K562 (cell line): ENCODE measurements at regions not wholly inside any gene's neighbourhood (a gene's known extent, or its start where the extent isn't known, plus 50 kb on each side); places are given as distances from the start of the nearest gene placed in this dataset.

Source experiments
- HCFC1 ChIP-seq: IDR thresholded peaks from 2 replicates; pipeline ENCODE4 v1.6.1; 2012; ENCODE audit warnings: low read depth, low read length, improper control_type of control experiment
- MYC ChIP-seq, 2 experiments: fragments of 250-450 bp in 1 of 2; sonication (Bioruptor Pico) in 1 of 2; IDR thresholded peaks; 2 replicates each; pipeline versions ENCODE4 v1.5.1 to v1.6.1; 2012 to 2021; ENCODE audit warnings: low read depth in 2 of 2, borderline replicate concordance in 1 of 2, improper control_type of control experiment in 1 of 2, low read length in 1 of 2, mild to moderate bottlenecking in 1 of 2, moderate library complexity in 1 of 2
- SMAD4 ChIP-seq: fragments of 250-450 bp; sonication (Bioruptor Pico); conservative IDR thresholded peaks from 2 replicates; pipeline ENCODE4 v1.8.0; 2021; ENCODE audit warnings: inconsistent platforms, mild to moderate bottlenecking, moderate library complexity
- XRCC5 ChIP-seq: fragments of 200-400 bp; formaldehyde crosslinking; IDR thresholded peaks from 2 replicates; pipeline ENCODE4 v1.6.1; 2017; ENCODE audit warnings: low read depth, mild to moderate bottlenecking, low read length
- ZNF175 ChIP-seq: fragments of 200-800 bp; sonication (Bioruptor generic); IDR thresholded peaks from 2 replicates; pipeline ENCODE4 v1.6.1; 2016; ENCODE audit warnings: low read depth, mild to moderate bottlenecking, missing genetic modification characterization, missing compliant biosample characterization
- ZNF311 ChIP-seq: fragments of 250-450 bp; sonication (Bioruptor Pico); IDR thresholded peaks from 2 replicates; pipeline ENCODE4 v1.4.0; 2020; ENCODE audit warnings: mild to moderate bottlenecking, moderate library complexity
- ZNF589 ChIP-seq: fragments of 200-800 bp; sonication (Bioruptor generic); IDR thresholded peaks from 2 replicates; pipeline ENCODE4 v1.6.1; 2016; ENCODE audit warnings: low read depth, missing genetic modification characterization, missing compliant biosample characterization
- TF ChIP-seq, protein P1 (sequence below): fragments of 450-650 bp; IDR thresholded peaks from 2 replicates; pipeline ENCODE4 v1.6.1; 2016; ENCODE audit warnings: mild to moderate bottlenecking, moderate library complexity
- TF ChIP-seq, protein P2 (sequence below): sonication (generic); formaldehyde crosslinking; IDR thresholded peaks from 2 replicates; pipeline ENCODE4 v1.8.1; 2023; ENCODE audit warnings: mild to moderate bottlenecking, missing genetic modification reagents
- TF ChIP-seq, protein P3 (sequence below): fragments of 250-450 bp; sonication (Bioruptor Pico); IDR thresholded peaks from 2 replicates; pipeline ENCODE4 v1.4.0; 2020; ENCODE audit warnings: mild to moderate bottlenecking, moderate library complexity, borderline replicate concordance

DNA sequence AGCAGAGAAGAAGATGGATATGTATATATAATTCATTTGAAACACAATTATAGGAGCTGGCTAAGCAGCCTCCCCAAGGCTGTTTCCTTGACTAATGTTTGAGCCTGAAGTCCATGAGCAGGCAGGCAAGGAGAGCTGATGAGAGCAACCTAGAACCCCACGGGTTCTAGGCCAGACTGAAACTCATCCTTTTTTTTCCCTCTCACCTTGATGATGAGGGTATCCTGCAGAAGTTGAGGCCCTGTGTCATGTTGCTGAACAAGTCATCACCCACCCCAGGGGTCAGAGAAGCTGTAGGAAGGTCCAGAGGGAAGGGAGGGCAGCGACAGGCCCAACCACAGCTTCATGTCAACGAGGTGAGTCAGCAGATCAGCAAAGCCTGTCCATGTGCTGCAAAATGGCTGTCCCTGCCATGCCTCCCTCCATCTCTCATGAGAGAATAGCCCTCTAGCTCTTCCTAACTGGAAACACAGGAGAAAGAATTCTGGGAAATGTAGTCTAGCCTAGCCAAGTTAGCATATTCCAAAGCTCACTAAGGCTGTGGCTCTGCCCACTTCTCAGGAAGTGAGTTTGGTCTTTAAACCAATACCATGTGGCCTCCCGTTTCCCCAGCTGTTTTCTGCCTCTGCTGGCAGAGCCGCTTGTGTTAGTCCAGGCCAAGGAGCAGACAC lies 91.3 kb upstream of the DTNBP1 start (continued):
- TF ChIP-seq, protein P1, sequence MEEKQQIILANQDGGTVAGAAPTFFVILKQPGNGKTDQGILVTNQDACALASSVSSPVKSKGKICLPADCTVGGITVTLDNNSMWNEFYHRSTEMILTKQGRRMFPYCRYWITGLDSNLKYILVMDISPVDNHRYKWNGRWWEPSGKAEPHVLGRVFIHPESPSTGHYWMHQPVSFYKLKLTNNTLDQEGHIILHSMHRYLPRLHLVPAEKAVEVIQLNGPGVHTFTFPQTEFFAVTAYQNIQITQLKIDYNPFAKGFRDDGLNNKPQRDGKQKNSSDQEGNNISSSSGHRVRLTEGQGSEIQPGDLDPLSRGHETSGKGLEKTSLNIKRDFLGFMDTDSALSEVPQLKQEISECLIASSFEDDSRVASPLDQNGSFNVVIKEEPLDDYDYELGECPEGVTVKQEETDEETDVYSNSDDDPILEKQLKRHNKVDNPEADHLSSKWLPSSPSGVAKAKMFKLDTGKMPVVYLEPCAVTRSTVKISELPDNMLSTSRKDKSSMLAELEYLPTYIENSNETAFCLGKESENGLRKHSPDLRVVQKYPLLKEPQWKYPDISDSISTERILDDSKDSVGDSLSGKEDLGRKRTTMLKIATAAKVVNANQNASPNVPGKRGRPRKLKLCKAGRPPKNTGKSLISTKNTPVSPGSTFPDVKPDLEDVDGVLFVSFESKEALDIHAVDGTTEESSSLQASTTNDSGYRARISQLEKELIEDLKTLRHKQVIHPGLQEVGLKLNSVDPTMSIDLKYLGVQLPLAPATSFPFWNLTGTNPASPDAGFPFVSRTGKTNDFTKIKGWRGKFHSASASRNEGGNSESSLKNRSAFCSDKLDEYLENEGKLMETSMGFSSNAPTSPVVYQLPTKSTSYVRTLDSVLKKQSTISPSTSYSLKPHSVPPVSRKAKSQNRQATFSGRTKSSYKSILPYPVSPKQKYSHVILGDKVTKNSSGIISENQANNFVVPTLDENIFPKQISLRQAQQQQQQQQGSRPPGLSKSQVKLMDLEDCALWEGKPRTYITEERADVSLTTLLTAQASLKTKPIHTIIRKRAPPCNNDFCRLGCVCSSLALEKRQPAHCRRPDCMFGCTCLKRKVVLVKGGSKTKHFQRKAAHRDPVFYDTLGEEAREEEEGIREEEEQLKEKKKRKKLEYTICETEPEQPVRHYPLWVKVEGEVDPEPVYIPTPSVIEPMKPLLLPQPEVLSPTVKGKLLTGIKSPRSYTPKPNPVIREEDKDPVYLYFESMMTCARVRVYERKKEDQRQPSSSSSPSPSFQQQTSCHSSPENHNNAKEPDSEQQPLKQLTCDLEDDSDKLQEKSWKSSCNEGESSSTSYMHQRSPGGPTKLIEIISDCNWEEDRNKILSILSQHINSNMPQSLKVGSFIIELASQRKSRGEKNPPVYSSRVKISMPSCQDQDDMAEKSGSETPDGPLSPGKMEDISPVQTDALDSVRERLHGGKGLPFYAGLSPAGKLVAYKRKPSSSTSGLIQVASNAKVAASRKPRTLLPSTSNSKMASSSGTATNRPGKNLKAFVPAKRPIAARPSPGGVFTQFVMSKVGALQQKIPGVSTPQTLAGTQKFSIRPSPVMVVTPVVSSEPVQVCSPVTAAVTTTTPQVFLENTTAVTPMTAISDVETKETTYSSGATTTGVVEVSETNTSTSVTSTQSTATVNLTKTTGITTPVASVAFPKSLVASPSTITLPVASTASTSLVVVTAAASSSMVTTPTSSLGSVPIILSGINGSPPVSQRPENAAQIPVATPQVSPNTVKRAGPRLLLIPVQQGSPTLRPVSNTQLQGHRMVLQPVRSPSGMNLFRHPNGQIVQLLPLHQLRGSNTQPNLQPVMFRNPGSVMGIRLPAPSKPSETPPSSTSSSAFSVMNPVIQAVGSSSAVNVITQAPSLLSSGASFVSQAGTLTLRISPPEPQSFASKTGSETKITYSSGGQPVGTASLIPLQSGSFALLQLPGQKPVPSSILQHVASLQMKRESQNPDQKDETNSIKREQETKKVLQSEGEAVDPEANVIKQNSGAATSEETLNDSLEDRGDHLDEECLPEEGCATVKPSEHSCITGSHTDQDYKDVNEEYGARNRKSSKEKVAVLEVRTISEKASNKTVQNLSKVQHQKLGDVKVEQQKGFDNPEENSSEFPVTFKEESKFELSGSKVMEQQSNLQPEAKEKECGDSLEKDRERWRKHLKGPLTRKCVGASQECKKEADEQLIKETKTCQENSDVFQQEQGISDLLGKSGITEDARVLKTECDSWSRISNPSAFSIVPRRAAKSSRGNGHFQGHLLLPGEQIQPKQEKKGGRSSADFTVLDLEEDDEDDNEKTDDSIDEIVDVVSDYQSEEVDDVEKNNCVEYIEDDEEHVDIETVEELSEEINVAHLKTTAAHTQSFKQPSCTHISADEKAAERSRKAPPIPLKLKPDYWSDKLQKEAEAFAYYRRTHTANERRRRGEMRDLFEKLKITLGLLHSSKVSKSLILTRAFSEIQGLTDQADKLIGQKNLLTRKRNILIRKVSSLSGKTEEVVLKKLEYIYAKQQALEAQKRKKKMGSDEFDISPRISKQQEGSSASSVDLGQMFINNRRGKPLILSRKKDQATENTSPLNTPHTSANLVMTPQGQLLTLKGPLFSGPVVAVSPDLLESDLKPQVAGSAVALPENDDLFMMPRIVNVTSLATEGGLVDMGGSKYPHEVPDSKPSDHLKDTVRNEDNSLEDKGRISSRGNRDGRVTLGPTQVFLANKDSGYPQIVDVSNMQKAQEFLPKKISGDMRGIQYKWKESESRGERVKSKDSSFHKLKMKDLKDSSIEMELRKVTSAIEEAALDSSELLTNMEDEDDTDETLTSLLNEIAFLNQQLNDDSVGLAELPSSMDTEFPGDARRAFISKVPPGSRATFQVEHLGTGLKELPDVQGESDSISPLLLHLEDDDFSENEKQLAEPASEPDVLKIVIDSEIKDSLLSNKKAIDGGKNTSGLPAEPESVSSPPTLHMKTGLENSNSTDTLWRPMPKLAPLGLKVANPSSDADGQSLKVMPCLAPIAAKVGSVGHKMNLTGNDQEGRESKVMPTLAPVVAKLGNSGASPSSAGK: peak; percentile 80
- TF ChIP-seq HCFC1: peak; percentile 44
- TF ChIP-seq ZNF175 (CRISPR knock-in tag): 0 out of 2 replicates have a peak, but pooled peaks have one; percentile 30
- TF ChIP-seq MYC (IDR thresholded peaks at IDR 0.05; ENCODE audit: low read depth, low read length): peak; percentile 83
- no peak for TF ChIP-seq MYC (CRISPR knock-in tag; IDR thresholded peaks at IDR 0.05; ENCODE audit: borderline replicate concordance, low read depth)
- TF ChIP-seq, protein P2, sequence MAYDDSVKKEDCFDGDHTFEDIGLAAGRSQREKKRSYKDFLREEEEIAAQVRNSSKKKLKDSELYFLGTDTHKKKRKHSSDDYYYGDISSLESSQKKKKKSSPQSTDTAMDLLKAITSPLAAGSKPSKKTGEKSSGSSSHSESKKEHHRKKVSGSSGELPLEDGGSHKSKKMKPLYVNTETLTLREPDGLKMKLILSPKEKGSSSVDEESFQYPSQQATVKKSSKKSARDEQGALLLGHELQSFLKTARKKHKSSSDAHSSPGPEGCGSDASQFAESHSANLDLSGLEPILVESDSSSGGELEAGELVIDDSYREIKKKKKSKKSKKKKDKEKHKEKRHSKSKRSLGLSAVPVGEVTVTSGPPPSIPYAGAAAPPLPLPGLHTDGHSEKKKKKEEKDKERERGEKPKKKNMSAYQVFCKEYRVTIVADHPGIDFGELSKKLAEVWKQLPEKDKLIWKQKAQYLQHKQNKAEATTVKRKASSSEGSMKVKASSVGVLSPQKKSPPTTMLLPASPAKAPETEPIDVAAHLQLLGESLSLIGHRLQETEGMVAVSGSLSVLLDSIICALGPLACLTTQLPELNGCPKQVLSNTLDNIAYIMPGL (CRISPR knock-in tag): no peak
- TF ChIP-seq, protein P3, sequence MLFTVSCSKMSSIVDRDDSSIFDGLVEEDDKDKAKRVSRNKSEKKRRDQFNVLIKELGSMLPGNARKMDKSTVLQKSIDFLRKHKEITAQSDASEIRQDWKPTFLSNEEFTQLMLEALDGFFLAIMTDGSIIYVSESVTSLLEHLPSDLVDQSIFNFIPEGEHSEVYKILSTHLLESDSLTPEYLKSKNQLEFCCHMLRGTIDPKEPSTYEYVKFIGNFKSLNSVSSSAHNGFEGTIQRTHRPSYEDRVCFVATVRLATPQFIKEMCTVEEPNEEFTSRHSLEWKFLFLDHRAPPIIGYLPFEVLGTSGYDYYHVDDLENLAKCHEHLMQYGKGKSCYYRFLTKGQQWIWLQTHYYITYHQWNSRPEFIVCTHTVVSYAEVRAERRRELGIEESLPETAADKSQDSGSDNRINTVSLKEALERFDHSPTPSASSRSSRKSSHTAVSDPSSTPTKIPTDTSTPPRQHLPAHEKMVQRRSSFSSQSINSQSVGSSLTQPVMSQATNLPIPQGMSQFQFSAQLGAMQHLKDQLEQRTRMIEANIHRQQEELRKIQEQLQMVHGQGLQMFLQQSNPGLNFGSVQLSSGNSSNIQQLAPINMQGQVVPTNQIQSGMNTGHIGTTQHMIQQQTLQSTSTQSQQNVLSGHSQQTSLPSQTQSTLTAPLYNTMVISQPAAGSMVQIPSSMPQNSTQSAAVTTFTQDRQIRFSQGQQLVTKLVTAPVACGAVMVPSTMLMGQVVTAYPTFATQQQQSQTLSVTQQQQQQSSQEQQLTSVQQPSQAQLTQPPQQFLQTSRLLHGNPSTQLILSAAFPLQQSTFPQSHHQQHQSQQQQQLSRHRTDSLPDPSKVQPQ: no peak
- TF ChIP-seq ZNF589 (CRISPR knock-in tag): 0 out of 2 replicates have a peak, but pooled peaks have one; percentile 19
- 0 out of 2 replicates have a peak, but pooled peaks have one; percentile 42 for TF ChIP-seq ZNF311
- 0 out of 2 replicates have a peak, but pooled peaks have one; percentile 35 for TF ChIP-seq SMAD4 (CRISPR knock-in tag)
- no peak for TF ChIP-seq XRCC5
